ENCODE measurements at regions not wholly inside any gene's neighbourhood (a gene's known extent, or its start where the extent isn't known, plus 50 kb on each side); places are given as distances from the start of the nearest gene placed in this dataset.

- H3K4me3 ChIP-seq = no peak overlapping the region
- no peaks in the 10 kb centered on the region for H3K27me3 ChIP-seq
- no peak for DNase-seq (ENCODE audit: low spot score in 2 of 2)
- H3K4me1 ChIP-seq = no peaks in the 10 kb centered on the region
- no peak overlapping the region for H3K27ac ChIP-seq
- peaks cover 0 to 5% of the 10 kb centered on the region in 2 donors for H3K9me3 ChIP-seq
- TF ChIP-seq CTCF (IDR thresholded peaks at IDR 0.05) = no peak
- TF ChIP-seq POLR2A (IDR thresholded peaks at IDR 0.05) = no peak
- TF ChIP-seq POLR2AphosphoS5 (IDR thresholded peaks at IDR 0.05) = no peak
- intact Hi-C loops (cut with DNase I; ENCODE audit: low total_unique reads) = no loop called here
- H3K36me3 ChIP-seq = no peaks in the 10 kb centered on the region
These were observed 2497.3 kb downstream of the ARAP2 start for GRCh38 chr4:33746979-33747378.

GRCh38 chr4:33751050-33751449 is 2493.3 kb downstream of the ARAP2 start:
- H3K36me3 ChIP-seq = no peaks in the 10 kb centered on the region
- H3K9me3 ChIP-seq = no peaks in the 10 kb centered on the region
- no peaks in the 10 kb centered on the region for H3K27me3 ChIP-seq
- no peak for TF ChIP-seq POLR2AphosphoS5 (IDR thresholded peaks at IDR 0.05)
- TF ChIP-seq CTCF (IDR thresholded peaks at IDR 0.05) = no peak
- no peak for TF ChIP-seq POLR2A (IDR thresholded peaks at IDR 0.05)
- intact Hi-C loops (cut with DNase I; ENCODE audit: low total_unique reads) = no loop called here
- DNase-seq (ENCODE audit: low spot score in 2 of 2) = no peak
- no peak overlapping the region for H3K27ac ChIP-seq
- H3K4me3 ChIP-seq = no peak overlapping the region
- no peaks in the 10 kb centered on the region for H3K4me1 ChIP-seq

GRCh38 chr4:33772582-33772981 is 2471.7 kb downstream of the ARAP2 start:
- Histone ChIP-seq H3K27me3 (no peaks in the 10 kb centered on the region), H3K4me1 (no peaks in the 10 kb centered on the region), H3K27ac (no peak overlapping the region), H3K4me3 (no peak overlapping the region), H3K9me3 (no peaks in the 10 kb centered on the region), H3K36me3 (no peaks in the 10 kb centered on the region)
- DNase-seq (ENCODE audit: low spot score in 2 of 2) = no peak
- TF ChIP-seq POLR2AphosphoS5 (IDR thresholded peaks at IDR 0.05) = no peak
- TF ChIP-seq CTCF (IDR thresholded peaks at IDR 0.05) = no peak
- TF ChIP-seq POLR2A (IDR thresholded peaks at IDR 0.05) = no peak
- intact Hi-C loops (cut with DNase I; ENCODE audit: low total_unique reads) = no loop called here

GRCh38 chr4:33780952-33781791 is 2463.1 kb downstream of the ARAP2 start:
- no peaks in the 10 kb centered on the region for H3K27me3 ChIP-seq
- TF ChIP-seq POLR2AphosphoS5 (IDR thresholded peaks at IDR 0.05) (no peak), CTCF (IDR thresholded peaks at IDR 0.05) (no peak), POLR2A (IDR thresholded peaks at IDR 0.05) (no peak)
- no peak overlapping the region for H3K4me3 ChIP-seq
- no peak for DNase-seq (ENCODE audit: low spot score in 2 of 2)
- intact Hi-C loops (cut with DNase I; ENCODE audit: low total_unique reads) = no loop called here
- H3K36me3 ChIP-seq = no peaks in the 10 kb centered on the region
- H3K27ac ChIP-seq = no peak overlapping the region
- H3K9me3 ChIP-seq = no peaks in the 10 kb centered on the region
- no peaks in the 10 kb centered on the region for H3K4me1 ChIP-seq

- H3K9me3 ChIP-seq = no peaks in the 10 kb centered on the region
- H3K27ac ChIP-seq = no peak overlapping the region
- TF ChIP-seq CTCF (IDR thresholded peaks at IDR 0.05) (no peak), POLR2AphosphoS5 (IDR thresholded peaks at IDR 0.05) (no peak), POLR2A (IDR thresholded peaks at IDR 0.05) (no peak)
- H3K4me1 ChIP-seq = no peaks in the 10 kb centered on the region
- intact Hi-C loops (cut with DNase I; ENCODE audit: low total_unique reads) = no loop called here
- no peaks in the 10 kb centered on the region for H3K27me3 ChIP-seq
- H3K4me3 ChIP-seq = no peak overlapping the region
- no peaks in the 10 kb centered on the region for H3K36me3 ChIP-seq
- no peak for DNase-seq (ENCODE audit: low spot score in 2 of 2)
These were observed 2458.5 kb downstream of the ARAP2 start for GRCh38 chr4:33785843-33786242.
